Common myeloid progenitor, CD34-positive (primary cell): ENCODE measurements at regions not wholly inside any gene's neighbourhood (a gene's known extent, or its start where the extent isn't known, plus 50 kb on each side); places are given as distances from the start of the nearest gene placed in this dataset.

Source experiments
- CTCF ChIA-PET: fragments of 350-600 bp; sonication (Branson Sonifier 250); formaldehyde crosslinking; loops from one replicate; lab custom pipeline; 2021; ENCODE audit warnings: antibody characterized with exemption; lab: Charles Lee
- POLR2A ChIA-PET: fragments of 350-600 bp; sonication (Branson Sonifier 250); formaldehyde crosslinking; loops from one replicate; lab custom pipeline; 2021; ENCODE audit warnings: antibody characterized with exemption; lab: Charles Lee
- DNase-seq, 3 donors: peaks; one replicate each; pipeline versions ENCODE4 v3.0.0 to v3.0.0-alpha.2; 2013
- H3K27ac ChIP-seq, 2 experiments: 1 replicate in 1 of 2; 2 replicates in 1 of 2; pipeline ENCODE4 v1.7.0; 2013; ENCODE audit warnings: inconsistent platforms in 2 of 2, low read length in 2 of 2, mild to moderate bottlenecking in 2 of 2, low read depth in 1 of 2, moderate library complexity in 1 of 2; ENCODE audit not compliant: severe bottlenecking in 2 of 2, insufficient read depth in 1 of 2, poor library complexity in 1 of 2
- H3K27me3 ChIP-seq, 5 experiments: replicated peaks in 2 of 5; 1 replicate in 3 of 5; 2 replicates in 2 of 5; pipeline versions ENCODE4 v1.6.1 to v1.7.0; 2013; ENCODE audit warnings: low read length in 4 of 5, mild to moderate bottlenecking in 2 of 5, moderate library complexity in 2 of 5, inconsistent platforms in 1 of 5; ENCODE audit not compliant: insufficient read depth in 5 of 5, control insufficient read depth in 4 of 5
- H3K36me3 ChIP-seq, 4 experiments: 1 replicate in 2 of 4; 2 replicates in 2 of 4; pipeline versions ENCODE4 v1.6.1 to v1.7.0; 2013; ENCODE audit warnings: low read length in 3 of 4, control low read depth in 1 of 4, mild to moderate bottlenecking in 1 of 4; ENCODE audit not compliant: control insufficient read depth in 4 of 4, insufficient read depth in 4 of 4
- H3K4me1 ChIP-seq, 4 experiments: 1 replicate in 3 of 4; 2 replicates in 1 of 4; pipeline versions ENCODE4 v1.6.1 to v1.7.1; 2013; ENCODE audit warnings: low read length in 3 of 4, mild to moderate bottlenecking in 3 of 4, control low read depth in 1 of 4, inconsistent platforms in 1 of 4, moderate library complexity in 1 of 4; ENCODE audit not compliant: control insufficient read depth in 4 of 4, insufficient read depth in 4 of 4; ENCODE audit errors: control extremely low read depth in 1 of 4
- H3K4me3 ChIP-seq, 7 experiments: 1 replicate in 4 of 7; 2 replicates in 3 of 7; pipeline versions ENCODE4 v1.5.1 to v1.7.0; 2013; ENCODE audit warnings: mild to moderate bottlenecking in 7 of 7, low read length in 6 of 7, moderate library complexity in 6 of 7, inconsistent platforms in 2 of 7, low read depth in 2 of 7, control low read depth in 1 of 7; ENCODE audit not compliant: insufficient read depth in 4 of 7, control insufficient read depth in 1 of 7; ENCODE audit errors: extremely low read depth in 1 of 7
- H3K9me3 ChIP-seq, 5 experiments: 1 replicate in 4 of 5; 2 replicates in 1 of 5; pipeline versions ENCODE4 v1.6.1 to v1.7.1; 2013; ENCODE audit warnings: low read length in 4 of 5, mild to moderate bottlenecking in 2 of 5, inconsistent platforms in 1 of 5, low read depth in 1 of 5, moderate library complexity in 1 of 5; ENCODE audit not compliant: control insufficient read depth in 4 of 5, insufficient read depth in 2 of 5; ENCODE audit errors: control extremely low read depth in 1 of 5
- WGBS: methylation state at CpG from one replicate; pipeline ENCODE4 v1.1.5; 2013; ENCODE audit not compliant: insufficient coverage; 5-methylcytosine and 5-hydroxymethylcytosine counted together

- Histone ChIP-seq H3K9me3 (peaks cover 0 to 8% (median 0%) of the 10 kb centered on the region in 5 experiments), H3K27me3 (peaks cover 0 to 5% (median 2%) of the 10 kb centered on the region in 5 experiments), H3K36me3 (no peaks in the 10 kb centered on the region), H3K27ac (no peak overlapping the region), H3K4me3 (no peak overlapping the region), H3K4me1 (no peaks in the 10 kb centered on the region)
- POLR2A ChIA-PET = no interaction called here
- WGBS = 87% methylated on average over 8 of the region's 10 CpGs
- CTCF ChIA-PET = no interaction called here
- no peak for DNase-seq
Observed at GRCh38 chr19:30077851-30078355, 135.9 kb downstream of the URI1 start.

GRCh38 chr19:30078381-30078910 lies 136.4 kb downstream of the URI1 start:
- Histone ChIP-seq H3K4me3 (no peak overlapping the region), H3K36me3 (no peaks in the 10 kb centered on the region), H3K27me3 (peaks cover 0 to 5% (median 2%) of the 10 kb centered on the region in 5 experiments), H3K4me1 (no peaks in the 10 kb centered on the region), H3K27ac (no peak overlapping the region), H3K9me3 (peaks cover 0 to 8% (median 0%) of the 10 kb centered on the region in 5 experiments)
- 94% methylated on average over 3 of the region's 5 CpGs for WGBS
- DNase-seq = no peak
- ChIA-PET POLR2A (interaction anchor here (0.6 kb wide), 1 partner anchor 940 kb away, joined by 3 read pairs; no protein-coding TSS in a partner anchor), CTCF (no interaction called here)

- H3K4me1 ChIP-seq = no peaks in the 10 kb centered on the region
- no peaks in the 10 kb centered on the region for H3K36me3 ChIP-seq
- ChIA-PET POLR2A (interaction anchor here (0.6 kb wide), 1 partner anchor 940 kb away, joined by 3 read pairs; no protein-coding TSS in a partner anchor), CTCF (no interaction called here)
- no peak overlapping the region for H3K4me3 ChIP-seq
- H3K27me3 ChIP-seq = peaks cover 0 to 5% (median 2%) of the 10 kb centered on the region in 5 experiments
- H3K9me3 ChIP-seq = peaks cover 0 to 8% (median 0%) of the 10 kb centered on the region in 5 experiments
- DNase-seq = no peak
- H3K27ac ChIP-seq = no peak overlapping the region
- 89% methylated on average over 4 of the region's 4 CpGs for WGBS
Observed at GRCh38 chr19:30079200-30079599, 137.2 kb downstream of the URI1 start.

DNA sequence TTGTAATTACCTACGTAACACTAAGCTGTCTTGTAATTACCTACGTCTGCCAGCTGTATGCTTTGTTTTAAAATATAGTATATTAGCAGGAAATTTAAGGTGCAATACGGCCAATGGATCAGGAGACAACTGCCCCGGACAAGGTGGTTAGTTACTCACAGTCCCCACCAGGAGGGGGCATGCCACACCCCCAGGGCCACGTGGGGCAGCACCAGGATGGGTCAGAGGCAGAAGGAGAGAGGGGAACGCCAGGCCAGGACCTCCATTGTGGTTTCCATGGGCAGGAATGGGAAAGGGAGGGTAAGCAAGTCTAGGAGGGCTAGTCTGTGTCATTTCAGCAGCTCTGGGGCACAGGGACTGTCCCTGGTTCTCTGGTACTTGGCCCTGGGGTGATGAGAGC lies 140.1 kb downstream of the URI1 start:
- no peak for DNase-seq
- Histone ChIP-seq H3K9me3 (peaks cover 0 to 8% (median 0%) of the 10 kb centered on the region in 5 experiments), H3K27ac (no peak overlapping the region), H3K36me3 (no peaks in the 10 kb centered on the region), H3K27me3 (peaks cover 0 to 5% (median 2%) of the 10 kb centered on the region in 5 experiments), H3K4me3 (no peak overlapping the region), H3K4me1 (peaks cover 0 to 6% (median 1%) of the 10 kb centered on the region in 4 experiments)
- WGBS = 87% methylated on average over 5 of the region's 6 CpGs
- CTCF ChIA-PET = no interaction called here
- POLR2A ChIA-PET = no interaction called here

- ChIA-PET POLR2A (no interaction called here), CTCF (no interaction called here)
- no peak for DNase-seq
- Histone ChIP-seq H3K4me3 (no peak overlapping the region), H3K27ac (no peak overlapping the region), H3K27me3 (peaks cover 0 to 4% (median 2%) of the 10 kb centered on the region in 5 experiments), H3K4me1 (peaks cover 0 to 6% (median 1%) of the 10 kb centered on the region in 4 experiments), H3K36me3 (no peaks in the 10 kb centered on the region), H3K9me3 (peaks cover 0 to 8% (median 0%) of the 10 kb centered on the region in 5 experiments)
- 96% methylated on average over 2 of the region's 5 CpGs for WGBS
Observed at GRCh38 chr19:30082611-30083010, 140.6 kb downstream of the URI1 start.

DNA sequence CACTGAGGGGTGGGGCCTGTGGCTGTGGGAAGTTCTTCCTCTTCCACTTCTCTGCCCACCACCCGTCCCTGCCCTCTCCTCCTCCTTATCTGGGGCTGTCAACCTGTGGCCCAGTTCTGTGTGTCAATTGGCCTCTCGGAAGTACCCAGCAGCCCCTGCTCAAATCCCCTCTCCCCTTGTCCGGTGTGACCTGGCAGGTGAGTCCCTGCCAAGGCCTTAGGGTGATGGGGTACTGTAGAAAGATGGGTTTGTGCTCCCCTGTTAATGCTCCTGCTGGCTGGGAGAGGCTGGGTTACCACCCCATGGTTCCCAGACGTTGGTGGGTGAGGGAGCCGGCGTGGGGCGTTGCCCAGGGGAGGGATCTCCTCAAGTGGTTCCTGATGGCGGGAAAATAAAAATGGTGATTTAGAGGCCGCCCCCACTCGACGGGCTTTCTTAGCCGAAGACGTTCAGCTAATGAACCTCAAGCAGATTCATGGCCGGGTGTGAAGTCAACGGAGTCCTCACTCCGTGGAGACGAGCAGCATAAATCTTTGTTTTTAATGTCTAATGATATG lies 141.2 kb downstream of the URI1 start:
- WGBS = 98% methylated on average over 7 of the region's 17 CpGs
- H3K27me3 ChIP-seq = peaks cover 0 to 2% (median 0%) of the 10 kb centered on the region in 5 experiments
- POLR2A ChIA-PET = no interaction called here

DNA sequence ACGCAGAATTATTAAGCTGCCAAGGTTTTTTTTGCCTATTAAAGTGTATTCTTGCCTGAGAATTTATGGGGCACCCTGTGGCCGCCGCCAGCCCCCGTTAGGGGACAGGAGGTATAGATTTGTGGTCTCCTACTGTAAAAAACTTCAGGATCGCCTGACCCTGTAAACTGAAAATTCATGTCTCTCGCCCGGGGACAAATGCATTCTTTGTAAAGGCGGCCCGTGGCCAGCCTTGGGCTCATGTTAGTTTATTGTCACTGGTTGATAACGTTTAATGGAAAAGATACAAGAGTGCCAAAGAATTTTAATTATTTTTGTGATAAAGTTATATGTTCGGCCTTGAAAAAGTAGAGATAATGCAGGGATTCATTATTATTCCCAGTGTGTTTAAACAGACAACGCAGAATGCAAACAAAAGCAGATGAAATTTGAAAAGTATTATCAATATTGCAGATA lies 141.7 kb downstream of the URI1 start:
- peaks cover 0 to 8% (median 0%) of the 10 kb centered on the region in 5 experiments for H3K9me3 ChIP-seq
- ChIA-PET POLR2A (no interaction called here), CTCF (no interaction called here)
- peaks cover 0 to 6% (median 1%) of the 10 kb centered on the region in 4 experiments for H3K4me1 ChIP-seq
- no peak overlapping the region for H3K4me3 ChIP-seq
- 97% methylated on average over 11 of the region's 12 CpGs for WGBS
- no peak for DNase-seq
- no peak overlapping the region for H3K27ac ChIP-seq
- peaks cover 0 to 2% (median 0%) of the 10 kb centered on the region in 5 experiments for H3K27me3 ChIP-seq
- H3K36me3 ChIP-seq = no peaks in the 10 kb centered on the region

More for the DNA sequence above, 141.2 kb downstream of the URI1 start:
- CTCF ChIA-PET = no interaction called here
- H3K4me3 ChIP-seq = no peak overlapping the region
- H3K9me3 ChIP-seq = peaks cover 0 to 8% (median 0%) of the 10 kb centered on the region in 5 experiments
- DNase-seq = no peak
- H3K27ac ChIP-seq = no peak overlapping the region
- no peaks in the 10 kb centered on the region for H3K36me3 ChIP-seq
- peaks cover 0 to 6% (median 1%) of the 10 kb centered on the region in 4 experiments for H3K4me1 ChIP-seq
